ENCODE measurements at regions not wholly inside any gene's neighbourhood (a gene's known extent, or its start where the extent isn't known, plus 50 kb on each side); places are given as distances from the start of the nearest gene placed in this dataset.

GRCh38 chr2:59084326-59084725 lies 843.2 kb upstream of the FANCL start:
- Histone ChIP-seq H3K79me2 (replicated peaks; ENCODE audit: insufficient read depth, low read length) (no peaks in the 10 kb centered on the region), H3K4me2 (ENCODE audit: low read length) (no peak overlapping the region), H3K9me3 (ENCODE audit: low read length) (no peaks in the 10 kb centered on the region), H3F3A (ENCODE audit: insufficient read depth, low read length, poor library complexity, severe bottlenecking) (no peaks in the 10 kb centered on the region), H3K4me3 (ENCODE audit: low read length) (no peak overlapping the region), H3K9me2 (ENCODE audit: insufficient read depth, low read length) (no peaks in the 10 kb centered on the region), H2AFZ (ENCODE audit: low read depth, low read length) (no peak overlapping the region), H3K27me3 (ENCODE audit: insufficient read depth, low read depth, low read length) (no peaks in the 10 kb centered on the region), H4K20me1 (ENCODE audit: insufficient read depth) (no peaks in the 10 kb centered on the region), H3K27ac (ENCODE audit: low read length) (peak overlapping the region; percentile 90), H3K36me3 (ENCODE audit: insufficient read depth, low read length) (no peaks in the 10 kb centered on the region), H3K9ac (ENCODE audit: low read length) (no peak overlapping the region)
- TF ChIP-seq EP300 (conservative IDR thresholded peaks at IDR 0.05; ENCODE audit: poor library complexity, severe bottlenecking) (no peak), RAD21 (conservative IDR thresholded peaks at IDR 0.05) (no peak), CTCF (IDR thresholded peaks at IDR 0.05; ENCODE audit: poor library complexity, severe bottlenecking) (no peak), SMC3 (conservative IDR thresholded peaks at IDR 0.05; ENCODE audit: poor library complexity) (no peak), TAF1 (IDR thresholded peaks at IDR 0.05; ENCODE audit: low read depth) (no peak), REST (IDR thresholded peaks at IDR 0.05; ENCODE audit: borderline replicate concordance) (no peak), MXI1 (conservative IDR thresholded peaks at IDR 0.05; ENCODE audit: poor library complexity, severe bottlenecking) (no peak), EZH2 (IDR thresholded peaks at IDR 0.05; ENCODE audit: borderline replicate concordance, insufficient read depth, low read length, poor library complexity, severe bottlenecking) (no peak), POLR2AphosphoS5 (IDR thresholded peaks at IDR 0.05) (no peak)

GRCh38 chr2:59083075-59083828 lies 842.1 kb upstream of the FANCL start:
- Histone ChIP-seq H3K27me3 (ENCODE audit: insufficient read depth, low read depth, low read length) (no peaks in the 10 kb centered on the region), H3K79me2 (replicated peaks; ENCODE audit: insufficient read depth, low read length) (no peaks in the 10 kb centered on the region), H3K36me3 (ENCODE audit: insufficient read depth, low read length) (no peaks in the 10 kb centered on the region), H3K27ac (ENCODE audit: low read length) (peak overlapping the region; percentile 90), H2AFZ (ENCODE audit: low read depth, low read length) (no peak overlapping the region), H3K9me2 (ENCODE audit: insufficient read depth, low read length) (no peaks in the 10 kb centered on the region), H3K4me3 (ENCODE audit: low read length) (peak overlapping the region; percentile 23), H3K9ac (ENCODE audit: low read length) (peak overlapping the region; percentile 43), H3F3A (ENCODE audit: insufficient read depth, low read length, poor library complexity, severe bottlenecking) (no peaks in the 10 kb centered on the region), H3K9me3 (ENCODE audit: low read length) (no peaks in the 10 kb centered on the region), H4K20me1 (ENCODE audit: insufficient read depth) (no peaks in the 10 kb centered on the region), H3K4me2 (ENCODE audit: low read length) (peak overlapping the region; percentile 17)
- peak; percentile 31 for TF ChIP-seq CTCF (IDR thresholded peaks at IDR 0.05; ENCODE audit: poor library complexity, severe bottlenecking)
- TF ChIP-seq REST (IDR thresholded peaks at IDR 0.05; ENCODE audit: borderline replicate concordance): peak; percentile 13
- TF ChIP-seq EP300 (conservative IDR thresholded peaks at IDR 0.05; ENCODE audit: poor library complexity, severe bottlenecking): peak; percentile 93
- TF ChIP-seq EZH2 (IDR thresholded peaks at IDR 0.05; ENCODE audit: borderline replicate concordance, insufficient read depth, low read length, poor library complexity, severe bottlenecking): no peak
- no peak for TF ChIP-seq MXI1 (conservative IDR thresholded peaks at IDR 0.05; ENCODE audit: poor library complexity, severe bottlenecking)
- TF ChIP-seq TAF1 (IDR thresholded peaks at IDR 0.05; ENCODE audit: low read depth): no peak
- TF ChIP-seq POLR2AphosphoS5 (IDR thresholded peaks at IDR 0.05): peak; percentile 79
- peak; percentile 37 for TF ChIP-seq SMC3 (conservative IDR thresholded peaks at IDR 0.05; ENCODE audit: poor library complexity)
- TF ChIP-seq RAD21 (conservative IDR thresholded peaks at IDR 0.05): peak; percentile 18
